HEK293 (cell line): ENCODE measurements at regions not wholly inside any gene's neighbourhood (a gene's known extent, or its start where the extent isn't known, plus 50 kb on each side); places are given as distances from the start of the nearest gene placed in this dataset.

Experiments used
- CTCF ChIA-PET: fragments of 350-600 bp; formaldehyde crosslinking; extraction: SDS; loops from one replicate; lab custom pipeline; 2021; ENCODE audit warnings: antibody characterized with exemption; lab: Yijun Ruan, JAX
- POLR2A ChIA-PET: fragments of 300-600 bp; formaldehyde crosslinking; extraction: SDS; loops from one replicate; lab custom pipeline; 2020; ENCODE audit warnings: antibody characterized with exemption, inconsistent platforms; lab: Yijun Ruan, JAX
- H3K27ac ChIP-seq: fragments of 200-500 bp; sonication (Bioruptor generic); 2 replicates; pipeline ENCODE4 v1.5.1; 2014; ENCODE audit warnings: low read depth, low read length, control low read depth, inconsistent platforms; ENCODE audit errors: extremely low read depth
- H3K36me3 ChIP-seq, 2 experiments: fragments of 200-500 bp in 1 of 2; sonication (Bioruptor generic) in 1 of 2; 1 replicate in 1 of 2; 2 replicates in 1 of 2; pipeline ENCODE4 v1.5.1; 2014 to 2017; ENCODE audit warnings: inconsistent platforms in 2 of 2, low read length in 2 of 2; ENCODE audit not compliant: control insufficient read depth in 2 of 2, insufficient read depth in 1 of 2
- H3K4me1 ChIP-seq: fragments of 200-500 bp; sonication (Bioruptor generic); 2 replicates; pipeline ENCODE4 v1.5.1; 2014; ENCODE audit warnings: mild to moderate bottlenecking, low read length, inconsistent platforms; ENCODE audit not compliant: control insufficient read depth, insufficient read depth
- H3K4me3 ChIP-seq: 2 replicates; pipeline ENCODE4 v1.5.1; 2011; ENCODE audit warnings: low read depth, mild to moderate bottlenecking, control low read depth, low read length, moderate library complexity
- H3K9me3 ChIP-seq: fragments of 200-500 bp; sonication (Bioruptor generic); 2 replicates; pipeline ENCODE4 v1.5.1; 2014; ENCODE audit warnings: low read depth, low read length, inconsistent platforms; ENCODE audit not compliant: control insufficient read depth, insufficient read depth
- BCL11A ChIP-seq: fragments of 450-650 bp; formaldehyde crosslinking; IDR thresholded peaks from 2 replicates; pipeline ENCODE4 v1.5.1; 2016; ENCODE audit warnings: low read depth, missing biosample characterization, missing genetic modification characterization
- ELK4 ChIP-seq: IDR thresholded peaks from 2 replicates; pipeline ENCODE4 v1.6.1; 2011; ENCODE audit warnings: mild to moderate bottlenecking, low read depth, low read length, borderline replicate concordance
- FEZF1 ChIP-seq: fragments of 450-650 bp; formaldehyde crosslinking; IDR thresholded peaks from 2 replicates; pipeline ENCODE4 v1.5.1; 2016; ENCODE audit warnings: missing biosample characterization, missing genetic modification characterization
- GFI1B ChIP-seq: fragments of 450-650 bp; formaldehyde crosslinking; IDR thresholded peaks from 2 replicates; pipeline ENCODE4 v1.5.1; 2016; ENCODE audit warnings: missing biosample characterization, missing genetic modification characterization
- KLF8 ChIP-seq: fragments of 450-650 bp; formaldehyde crosslinking; IDR thresholded peaks from 2 replicates; pipeline ENCODE4 v1.5.1; 2016; ENCODE audit warnings: missing biosample characterization, missing genetic modification characterization
- PRDM6 ChIP-seq: fragments of 450-650 bp; formaldehyde crosslinking; IDR thresholded peaks from 2 replicates; pipeline ENCODE4 v1.5.1; 2017; ENCODE audit warnings: missing biosample characterization, missing genetic modification characterization
- TCF7L2 ChIP-seq: IDR thresholded peaks from 2 replicates; pipeline ENCODE4 v1.6.1; 2011; ENCODE audit warnings: low read depth, mild to moderate bottlenecking, inconsistent platforms, low read length, moderate library complexity, borderline replicate concordance
- ZBTB26 ChIP-seq: fragments of 450-650 bp; formaldehyde crosslinking; optimal IDR thresholded peaks from 2 replicates; pipeline ENCODE3; 2016; ENCODE audit warnings: missing biosample characterization, mild to moderate bottlenecking, missing genetic modification characterization
- ZNF114 ChIP-seq: fragments of 450-650 bp; formaldehyde crosslinking; IDR thresholded peaks from 2 replicates; pipeline ENCODE4 v1.5.0; 2017; ENCODE audit warnings: missing biosample characterization, missing genetic modification characterization
- ZNF302 ChIP-seq: fragments of 450-650 bp; formaldehyde crosslinking; IDR thresholded peaks from 2 replicates; pipeline ENCODE4 v1.5.1; 2016; ENCODE audit warnings: missing biosample characterization, missing genetic modification characterization, low read depth
- ZNF324 ChIP-seq: fragments of 450-650 bp; formaldehyde crosslinking; IDR thresholded peaks from 2 replicates; pipeline ENCODE4 v1.5.1; 2016; ENCODE audit warnings: missing biosample characterization, missing genetic modification characterization
- ZNF426 ChIP-seq: fragments of 450-650 bp; formaldehyde crosslinking; IDR thresholded peaks from 2 replicates; pipeline ENCODE4 v1.5.1; 2017; ENCODE audit warnings: missing biosample characterization, missing genetic modification characterization, mild to moderate bottlenecking, inconsistent platforms, moderate library complexity
- ZNF449 ChIP-seq: fragments of 450-650 bp; formaldehyde crosslinking; IDR thresholded peaks from 2 replicates; pipeline ENCODE4 v1.5.1; 2017; ENCODE audit warnings: missing biosample characterization, mild to moderate bottlenecking, missing genetic modification characterization, moderate library complexity
- ZNF518A ChIP-seq: fragments of 450-650 bp; formaldehyde crosslinking; conservative IDR thresholded peaks from 2 replicates; pipeline ENCODE4 v1.5.1; 2016; ENCODE audit warnings: low read depth, missing biosample characterization, missing genetic modification characterization
- ZNF530 ChIP-seq: fragments of 450-650 bp; formaldehyde crosslinking; IDR thresholded peaks from 2 replicates; pipeline ENCODE4 v1.5.1; 2016; ENCODE audit warnings: low read depth, missing biosample characterization, missing genetic modification characterization
- ZNF544 ChIP-seq: fragments of 450-650 bp; formaldehyde crosslinking; IDR thresholded peaks from 2 replicates; pipeline ENCODE4 v1.5.0; 2017; ENCODE audit warnings: missing biosample characterization, missing genetic modification characterization
- ZNF548 ChIP-seq: fragments of 450-650 bp; formaldehyde crosslinking; IDR thresholded peaks from 2 replicates; pipeline ENCODE4 v1.5.1; 2016; ENCODE audit warnings: missing biosample characterization, missing genetic modification characterization
- ZNF623 ChIP-seq: fragments of 450-650 bp; formaldehyde crosslinking; IDR thresholded peaks from 2 replicates; pipeline ENCODE4 v1.5.1; 2016; ENCODE audit warnings: missing biosample characterization, missing genetic modification characterization
- ZNF645 ChIP-seq: fragments of 450-650 bp; formaldehyde crosslinking; IDR thresholded peaks from 2 replicates; pipeline ENCODE4; 2016; ENCODE audit warnings: missing biosample characterization, missing genetic modification characterization
- ZNF785 ChIP-seq: fragments of 450-650 bp; formaldehyde crosslinking; IDR thresholded peaks from 2 replicates; pipeline ENCODE4 v1.5.1; 2016; ENCODE audit warnings: missing biosample characterization, missing genetic modification characterization

GRCh38 chr4:35673137-35673536 is 571.2 kb downstream of the ARAP2 start:
- Histone ChIP-seq H3K36me3 (no peaks in the 10 kb centered on the region), H3K4me3 (no peak overlapping the region), H3K9me3 (no peaks in the 10 kb centered on the region), H3K27ac (no peak overlapping the region), H3K4me1 (no peaks in the 10 kb centered on the region)
- POLR2A ChIA-PET, result no interaction called here
- CTCF ChIA-PET, result no interaction called here
- no peak for TF ChIP-seq KLF8 (tag by site-specific recombination)
- TF ChIP-seq ZNF302 (tag by site-specific recombination), result no peak
- TF ChIP-seq ZNF449, result no peak
- TF ChIP-seq GFI1B (tag by site-specific recombination), result no peak
- no peak for TF ChIP-seq ZNF324 (tag by site-specific recombination)
- no peak for TF ChIP-seq ZNF530 (tag by site-specific recombination)
- no peak for TF ChIP-seq ZNF623 (tag by site-specific recombination)
- no peak for TF ChIP-seq TCF7L2
- no peak for TF ChIP-seq PRDM6 (tag by site-specific recombination)
- TF ChIP-seq ZNF518A, result no peak
- no peak for TF ChIP-seq ZNF544
- no peak for TF ChIP-seq ZNF426 (tag by site-specific recombination)
- TF ChIP-seq ZNF785 (tag by site-specific recombination), result no peak
- no peak for TF ChIP-seq ZBTB26 (tag by site-specific recombination)
- TF ChIP-seq FEZF1 (tag by site-specific recombination), result no peak
- TF ChIP-seq BCL11A (tag by site-specific recombination), result no peak
- TF ChIP-seq ZNF645 (tag by site-specific recombination), result no peak
- TF ChIP-seq ZNF548 (tag by site-specific recombination), result no peak
- TF ChIP-seq ELK4, result no peak
- no peak for TF ChIP-seq ZNF114 (tag by site-specific recombination)
